ENCODE measurements at regions not wholly inside any gene's neighbourhood (a gene's known extent, or its start where the extent isn't known, plus 50 kb on each side); places are given as distances from the start of the nearest gene placed in this dataset.
"Not testable (repeated sequence)": the region's sequence is repeated elsewhere in the genome, so short reads cannot be mapped to it uniquely, and the experiment has no call there.

DNA sequence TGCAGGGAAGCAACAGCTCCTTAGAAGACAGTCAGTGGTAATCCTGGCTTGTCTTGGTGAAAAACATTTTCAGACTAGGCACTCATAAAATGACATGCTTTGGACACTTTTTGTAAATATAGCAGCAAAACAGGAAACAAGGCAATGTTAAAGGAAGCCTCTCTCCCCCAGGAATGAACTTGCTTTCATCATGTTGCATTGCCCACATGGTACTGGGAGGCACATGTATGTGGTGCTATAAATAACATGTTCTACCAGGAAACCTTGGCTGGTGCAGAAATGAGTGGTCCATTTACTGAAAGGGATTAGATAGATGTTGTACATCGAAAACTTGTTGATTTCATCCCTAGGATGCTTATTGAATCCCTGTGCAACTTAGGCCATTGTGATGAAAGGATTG, 121.4 kb upstream of the RREB1 start:
- H3K23ac ChIP-seq (ENCODE audit: low read length): no peak overlapping the region
- H3K36me3 ChIP-seq (ENCODE audit: control insufficient read depth, insufficient read depth, low read length): no peaks in the 10 kb centered on the region
- WGBS (ENCODE audit: extremely low coverage, insufficient coverage, low lambda C conversion rate): no CpG with 5 or more reads among the region's 1 CpG
- no peak overlapping the region for H4K8ac ChIP-seq (ENCODE audit: low read depth, low read length)
- no peak overlapping the region for H4K5ac ChIP-seq (ENCODE audit: low read length)
- H3K18ac ChIP-seq (ENCODE audit: low read length): no peak overlapping the region
- no peak overlapping the region for H3K9ac ChIP-seq (ENCODE audit: low read length)
- no peaks in the 10 kb centered on the region for H3K79me1 ChIP-seq (ENCODE audit: low read length)
- H2BK5ac ChIP-seq (ENCODE audit: low read length): no peak overlapping the region
- H3K27ac ChIP-seq (ENCODE audit: low read depth, low read length): no peak overlapping the region
- H3K4me2 ChIP-seq (ENCODE audit: low read length): no peak overlapping the region
- no peak for DNase-seq
- H3K4me1 ChIP-seq (ENCODE audit: control insufficient read depth, low read depth, low read length): no peaks in the 10 kb centered on the region
- no peaks in the 10 kb centered on the region for H3K27me3 ChIP-seq (ENCODE audit: insufficient read depth, low read length, poor library complexity)
- no peak overlapping the region for H2BK120ac ChIP-seq (ENCODE audit: low read depth, low read length)
- H2AK5ac ChIP-seq (ENCODE audit: low read length): no peak overlapping the region
- no peak overlapping the region for H2BK15ac ChIP-seq (replicated peaks; ENCODE audit: low read depth)
- no peak overlapping the region for H3K56ac ChIP-seq (ENCODE audit: low read length)
- no peaks in the 10 kb centered on the region for H3K79me2 ChIP-seq (ENCODE audit: control insufficient read depth, insufficient read depth, low read length)
- H3K4ac ChIP-seq (ENCODE audit: low read depth, low read length): no peak overlapping the region
- H3K4me3 ChIP-seq (ENCODE audit: low read length): no peak overlapping the region

DNA sequence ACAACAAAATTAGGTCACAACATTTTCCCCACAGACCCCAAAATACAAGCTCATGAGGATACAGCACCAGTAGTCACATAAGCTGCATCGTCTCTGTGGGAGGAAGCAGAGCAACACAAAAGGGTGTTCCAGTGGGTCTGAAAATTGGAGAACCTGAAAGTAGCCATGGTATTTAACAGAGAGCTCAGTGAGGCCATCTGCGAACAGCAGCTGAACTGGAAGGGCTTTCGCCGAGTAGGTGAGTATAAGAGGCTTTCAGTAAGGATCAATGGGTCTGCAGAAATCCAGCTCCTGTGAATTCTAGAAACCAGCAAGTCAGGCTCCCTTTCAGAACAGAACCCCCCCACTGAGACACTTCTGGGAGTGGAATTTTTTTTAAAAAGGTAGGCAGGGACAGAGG, 120.0 kb upstream of the RREB1 start:
- Histone ChIP-seq H2AK5ac (ENCODE audit: low read length) (no peak overlapping the region), H2BK120ac (ENCODE audit: low read depth, low read length) (no peak overlapping the region), H3K9ac (ENCODE audit: low read length) (no peak overlapping the region), H4K8ac (ENCODE audit: low read depth, low read length) (no peak overlapping the region), H3K18ac (ENCODE audit: low read length) (no peak overlapping the region), H3K79me2 (ENCODE audit: control insufficient read depth, insufficient read depth, low read length) (no peaks in the 10 kb centered on the region), H2BK5ac (ENCODE audit: low read length) (no peak overlapping the region), H3K4me3 (ENCODE audit: low read length) (no peak overlapping the region), H3K56ac (ENCODE audit: low read length) (no peak overlapping the region), H3K4me1 (ENCODE audit: control insufficient read depth, low read depth, low read length) (no peaks in the 10 kb centered on the region), H4K5ac (ENCODE audit: low read length) (no peak overlapping the region), H3K79me1 (ENCODE audit: low read length) (no peaks in the 10 kb centered on the region), H3K4ac (ENCODE audit: low read depth, low read length) (no peak overlapping the region), H3K27me3 (ENCODE audit: insufficient read depth, low read length, poor library complexity) (no peaks in the 10 kb centered on the region), H2BK15ac (replicated peaks; ENCODE audit: low read depth) (no peak overlapping the region), H3K23ac (ENCODE audit: low read length) (no peak overlapping the region), H3K27ac (ENCODE audit: low read depth, low read length) (no peak overlapping the region), H3K4me2 (ENCODE audit: low read length) (no peak overlapping the region), H3K36me3 (ENCODE audit: control insufficient read depth, insufficient read depth, low read length) (no peaks in the 10 kb centered on the region)
- no CpG with 5 or more reads among the region's 4 CpGs for WGBS (ENCODE audit: extremely low coverage, insufficient coverage, low lambda C conversion rate)
- DNase-seq: no peak

DNA sequence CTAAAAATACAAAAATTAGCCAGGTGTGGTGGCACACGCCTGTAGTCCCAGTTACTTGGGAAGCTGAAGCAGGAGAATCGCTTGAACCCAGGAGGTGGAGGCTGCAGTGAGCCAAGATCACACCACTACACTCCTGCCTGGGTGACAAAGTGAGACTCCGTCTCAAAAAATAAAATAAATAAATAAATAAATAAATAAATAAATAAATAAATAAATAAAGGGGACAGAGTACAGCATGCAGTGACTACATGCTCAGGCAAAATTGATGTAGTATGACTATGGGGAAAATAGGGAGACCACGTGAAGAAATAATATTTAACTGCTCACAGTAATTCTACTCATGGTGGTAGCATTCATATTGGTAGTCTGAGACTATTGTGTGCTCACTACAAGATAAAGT, 117.7 kb upstream of the RREB1 start:
- H2BK120ac ChIP-seq (ENCODE audit: low read depth, low read length); H4K8ac ChIP-seq (ENCODE audit: low read depth, low read length); H2BK15ac ChIP-seq (replicated peaks; ENCODE audit: low read depth); H2AK5ac ChIP-seq (ENCODE audit: low read length); H3K79me2 ChIP-seq (ENCODE audit: control insufficient read depth, insufficient read depth, low read length); H2BK5ac ChIP-seq (ENCODE audit: low read length); H3K4me3 ChIP-seq (ENCODE audit: low read length); H3K4me2 ChIP-seq (ENCODE audit: low read length); H3K23ac ChIP-seq (ENCODE audit: low read length); H4K5ac ChIP-seq (ENCODE audit: low read length); H3K9ac ChIP-seq (ENCODE audit: low read length); H3K79me1 ChIP-seq (ENCODE audit: low read length); H3K4ac ChIP-seq (ENCODE audit: low read depth, low read length); H3K18ac ChIP-seq (ENCODE audit: low read length); H3K36me3 ChIP-seq (ENCODE audit: control insufficient read depth, insufficient read depth, low read length); H3K4me1 ChIP-seq (ENCODE audit: control insufficient read depth, low read depth, low read length); H3K27me3 ChIP-seq (ENCODE audit: insufficient read depth, low read length, poor library complexity); H3K56ac ChIP-seq (ENCODE audit: low read length); DNase-seq; H3K27ac ChIP-seq (ENCODE audit: low read depth, low read length): not testable (repeated sequence)
- WGBS (ENCODE audit: extremely low coverage, insufficient coverage, low lambda C conversion rate): no CpG with 5 or more reads among the region's 4 CpGs

DNA sequence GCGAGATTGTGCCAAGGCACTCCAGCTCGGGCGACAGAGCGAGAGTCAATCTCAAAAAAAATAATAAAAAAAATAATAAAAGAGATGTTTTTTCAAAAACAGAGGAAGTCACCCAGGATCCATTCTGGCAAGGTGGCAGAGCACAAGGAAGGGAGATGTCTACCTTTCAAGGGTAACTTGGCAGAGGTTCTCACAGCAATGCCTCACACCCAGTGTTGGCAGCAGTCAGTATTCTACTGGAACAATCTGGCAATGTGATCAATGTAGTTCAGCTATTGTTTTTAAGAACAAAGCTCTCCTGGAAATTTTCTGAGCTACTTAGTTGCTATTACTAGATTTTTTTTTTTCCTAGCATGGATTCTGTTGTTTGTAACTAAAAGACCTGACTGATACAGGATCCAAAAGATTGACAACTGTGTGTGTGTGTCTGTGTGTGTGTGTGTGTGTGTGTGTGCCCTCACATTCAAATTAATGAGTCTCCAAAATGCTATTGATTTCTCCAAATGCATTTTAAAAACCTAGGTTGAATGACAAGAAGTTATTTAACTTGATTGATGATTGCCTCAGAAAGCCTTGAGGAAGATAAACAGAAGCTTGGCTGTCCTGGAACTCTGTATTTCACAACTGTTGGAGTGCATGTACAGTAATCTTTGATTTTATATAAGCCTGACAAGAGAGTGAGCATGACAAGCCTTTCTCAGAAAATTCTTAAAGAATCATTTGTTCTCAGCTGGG, 114.1 kb upstream of the RREB1 start:
- no peak overlapping the region for H2BK5ac ChIP-seq (ENCODE audit: low read length)
- no peaks in the 10 kb centered on the region for H3K27me3 ChIP-seq (ENCODE audit: insufficient read depth, low read length, poor library complexity)
- no peak overlapping the region for H2BK15ac ChIP-seq (replicated peaks; ENCODE audit: low read depth)
- H3K4ac ChIP-seq (ENCODE audit: low read depth, low read length): no peak overlapping the region
- WGBS (ENCODE audit: extremely low coverage, insufficient coverage, low lambda C conversion rate): no CpG with 5 or more reads among the region's 4 CpGs
- H4K8ac ChIP-seq (ENCODE audit: low read depth, low read length): no peak overlapping the region
- no peak overlapping the region for H2BK120ac ChIP-seq (ENCODE audit: low read depth, low read length)
- no peak overlapping the region for H2AK5ac ChIP-seq (ENCODE audit: low read length)
- H3K18ac ChIP-seq (ENCODE audit: low read length): no peak overlapping the region
- H3K79me1 ChIP-seq (ENCODE audit: low read length): no peaks in the 10 kb centered on the region
- no peaks in the 10 kb centered on the region for H3K4me1 ChIP-seq (ENCODE audit: control insufficient read depth, low read depth, low read length)
- no peaks in the 10 kb centered on the region for H3K79me2 ChIP-seq (ENCODE audit: control insufficient read depth, insufficient read depth, low read length)
- no peak overlapping the region for H4K5ac ChIP-seq (ENCODE audit: low read length)
- no peak overlapping the region for H3K56ac ChIP-seq (ENCODE audit: low read length)
- DNase-seq: no peak
- no peak overlapping the region for H3K9ac ChIP-seq (ENCODE audit: low read length)
- H3K36me3 ChIP-seq (ENCODE audit: control insufficient read depth, insufficient read depth, low read length): no peaks in the 10 kb centered on the region
- no peak overlapping the region for H3K27ac ChIP-seq (ENCODE audit: low read depth, low read length)
- H3K23ac ChIP-seq (ENCODE audit: low read length): no peak overlapping the region
- H3K4me2 ChIP-seq (ENCODE audit: low read length): no peak overlapping the region
- no peak overlapping the region for H3K4me3 ChIP-seq (ENCODE audit: low read length)

DNA sequence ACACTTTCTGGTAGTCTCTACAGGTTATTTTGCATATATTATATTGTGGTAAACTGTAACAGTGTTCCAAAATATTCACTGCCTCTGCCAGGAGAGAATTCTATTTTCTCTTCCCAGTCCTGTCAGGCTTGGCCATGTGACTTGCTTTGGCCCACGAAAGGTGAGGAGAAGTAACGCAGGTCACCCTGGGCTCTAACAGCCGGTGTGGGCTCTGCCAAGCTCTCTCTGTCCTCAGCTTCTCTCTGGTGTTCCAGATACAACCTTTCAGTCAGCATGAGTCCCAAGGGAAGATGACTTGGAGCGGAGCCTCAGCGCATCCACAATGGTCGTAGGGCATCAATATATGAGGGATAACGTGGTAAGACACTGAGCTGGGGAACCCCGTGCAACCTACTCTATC, 113.0 kb upstream of the RREB1 start:
- no CpG with 5 or more reads among the region's 8 CpGs for WGBS (ENCODE audit: extremely low coverage, insufficient coverage, low lambda C conversion rate)
- Histone ChIP-seq H3K27ac (ENCODE audit: low read depth, low read length) (no peak overlapping the region), H2BK5ac (ENCODE audit: low read length) (no peak overlapping the region), H3K4me3 (ENCODE audit: low read length) (no peak overlapping the region), H3K4me1 (ENCODE audit: control insufficient read depth, low read depth, low read length) (no peaks in the 10 kb centered on the region), H3K79me2 (ENCODE audit: control insufficient read depth, insufficient read depth, low read length) (no peaks in the 10 kb centered on the region), H2BK120ac (ENCODE audit: low read depth, low read length) (no peak overlapping the region), H3K36me3 (ENCODE audit: control insufficient read depth, insufficient read depth, low read length) (no peaks in the 10 kb centered on the region), H3K56ac (ENCODE audit: low read length) (no peak overlapping the region), H3K27me3 (ENCODE audit: insufficient read depth, low read length, poor library complexity) (no peaks in the 10 kb centered on the region), H3K4me2 (ENCODE audit: low read length) (no peak overlapping the region), H4K8ac (ENCODE audit: low read depth, low read length) (no peak overlapping the region), H2AK5ac (ENCODE audit: low read length) (no peak overlapping the region), H2BK15ac (replicated peaks; ENCODE audit: low read depth) (no peak overlapping the region), H3K18ac (ENCODE audit: low read length) (no peak overlapping the region), H3K23ac (ENCODE audit: low read length) (peak overlapping the region; percentile 50), H3K79me1 (ENCODE audit: low read length) (no peaks in the 10 kb centered on the region), H3K9ac (ENCODE audit: low read length) (no peak overlapping the region), H3K4ac (ENCODE audit: low read depth, low read length) (no peak overlapping the region), H4K5ac (ENCODE audit: low read length) (no peak overlapping the region)
- DNase-seq: no peak

DNA sequence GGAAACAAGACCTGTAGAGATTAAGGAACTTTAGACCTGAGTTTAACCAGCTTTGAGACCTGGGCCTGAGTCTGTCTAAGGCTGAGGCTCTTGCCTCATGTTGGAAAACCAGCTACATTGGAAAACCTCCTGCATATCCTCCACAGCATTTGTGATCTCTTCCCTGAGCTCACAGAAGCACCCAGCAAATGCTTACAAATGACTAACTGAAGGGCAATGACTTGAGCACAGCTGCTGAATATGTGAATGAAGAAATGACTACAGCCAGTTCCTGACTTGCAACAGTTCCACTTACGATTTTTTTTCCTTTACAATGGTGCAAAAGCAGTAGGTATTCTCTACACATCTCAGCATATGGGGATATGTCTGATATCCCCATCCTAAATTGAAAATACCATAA, 112.4 kb upstream of the RREB1 start:
- no peaks in the 10 kb centered on the region for H3K79me2 ChIP-seq (ENCODE audit: control insufficient read depth, insufficient read depth, low read length)
- no peak overlapping the region for H4K5ac ChIP-seq (ENCODE audit: low read length)
- H3K23ac ChIP-seq (ENCODE audit: low read length): no peak overlapping the region
- no peak for DNase-seq
- H3K18ac ChIP-seq (ENCODE audit: low read length): no peak overlapping the region
- no peaks in the 10 kb centered on the region for H3K4me1 ChIP-seq (ENCODE audit: control insufficient read depth, low read depth, low read length)
- no peak overlapping the region for H3K4ac ChIP-seq (ENCODE audit: low read depth, low read length)
- H2BK5ac ChIP-seq (ENCODE audit: low read length): no peak overlapping the region
- H3K36me3 ChIP-seq (ENCODE audit: control insufficient read depth, insufficient read depth, low read length): no peaks in the 10 kb centered on the region
- no peaks in the 10 kb centered on the region for H3K79me1 ChIP-seq (ENCODE audit: low read length)
- WGBS (ENCODE audit: extremely low coverage, insufficient coverage, low lambda C conversion rate): no CpG with 5 or more reads among the region's 1 CpG
- no peak overlapping the region for H3K9ac ChIP-seq (ENCODE audit: low read length)
- H2BK15ac ChIP-seq (replicated peaks; ENCODE audit: low read depth): no peak overlapping the region
- no peak overlapping the region for H4K8ac ChIP-seq (ENCODE audit: low read depth, low read length)
- H2BK120ac ChIP-seq (ENCODE audit: low read depth, low read length): no peak overlapping the region
- H2AK5ac ChIP-seq (ENCODE audit: low read length): no peak overlapping the region
- no peak overlapping the region for H3K4me2 ChIP-seq (ENCODE audit: low read length)
- no peak overlapping the region for H3K4me3 ChIP-seq (ENCODE audit: low read length)
- H3K27ac ChIP-seq (ENCODE audit: low read depth, low read length): no peak overlapping the region
- no peaks in the 10 kb centered on the region for H3K27me3 ChIP-seq (ENCODE audit: insufficient read depth, low read length, poor library complexity)
- H3K56ac ChIP-seq (ENCODE audit: low read length): no peak overlapping the region

Data from mesendoderm (in vitro differentiated cells).